ENCODE measurements at regions not wholly inside any gene's neighbourhood (a gene's known extent, or its start where the extent isn't known, plus 50 kb on each side); places are given as distances from the start of the nearest gene placed in this dataset.

DNA sequence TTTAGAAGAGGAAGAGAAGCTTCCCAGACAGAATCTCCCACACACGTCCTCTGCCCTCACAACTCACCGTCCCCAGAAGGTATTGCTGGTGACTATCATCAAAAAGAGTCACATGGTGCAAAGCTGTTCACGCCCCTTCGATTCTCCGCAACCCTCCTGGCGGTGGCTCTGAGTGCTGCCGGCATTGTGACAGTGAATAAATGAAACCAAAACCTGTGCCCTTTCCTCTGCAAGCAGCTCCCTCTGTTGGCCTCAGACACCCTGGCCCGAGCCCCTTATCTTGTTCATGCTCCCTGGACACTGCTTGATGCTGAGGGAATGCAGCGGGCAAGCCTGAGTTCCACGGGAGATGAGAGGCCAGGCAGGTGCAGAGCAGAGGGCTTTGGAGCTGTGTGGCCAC is 510.3 kb downstream of the NPHP4 start:
- no peak for DNase-seq (ENCODE audit: low read depth)
- H3K4me3 ChIP-seq (ENCODE audit: low read depth, low read length): no peak overlapping the region
- TF ChIP-seq, protein P1, sequence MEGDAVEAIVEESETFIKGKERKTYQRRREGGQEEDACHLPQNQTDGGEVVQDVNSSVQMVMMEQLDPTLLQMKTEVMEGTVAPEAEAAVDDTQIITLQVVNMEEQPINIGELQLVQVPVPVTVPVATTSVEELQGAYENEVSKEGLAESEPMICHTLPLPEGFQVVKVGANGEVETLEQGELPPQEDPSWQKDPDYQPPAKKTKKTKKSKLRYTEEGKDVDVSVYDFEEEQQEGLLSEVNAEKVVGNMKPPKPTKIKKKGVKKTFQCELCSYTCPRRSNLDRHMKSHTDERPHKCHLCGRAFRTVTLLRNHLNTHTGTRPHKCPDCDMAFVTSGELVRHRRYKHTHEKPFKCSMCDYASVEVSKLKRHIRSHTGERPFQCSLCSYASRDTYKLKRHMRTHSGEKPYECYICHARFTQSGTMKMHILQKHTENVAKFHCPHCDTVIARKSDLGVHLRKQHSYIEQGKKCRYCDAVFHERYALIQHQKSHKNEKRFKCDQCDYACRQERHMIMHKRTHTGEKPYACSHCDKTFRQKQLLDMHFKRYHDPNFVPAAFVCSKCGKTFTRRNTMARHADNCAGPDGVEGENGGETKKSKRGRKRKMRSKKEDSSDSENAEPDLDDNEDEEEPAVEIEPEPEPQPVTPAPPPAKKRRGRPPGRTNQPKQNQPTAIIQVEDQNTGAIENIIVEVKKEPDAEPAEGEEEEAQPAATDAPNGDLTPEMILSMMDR (conservative IDR thresholded peaks at IDR 0.05; ENCODE audit: low read depth, low read length): no peak

DNA sequence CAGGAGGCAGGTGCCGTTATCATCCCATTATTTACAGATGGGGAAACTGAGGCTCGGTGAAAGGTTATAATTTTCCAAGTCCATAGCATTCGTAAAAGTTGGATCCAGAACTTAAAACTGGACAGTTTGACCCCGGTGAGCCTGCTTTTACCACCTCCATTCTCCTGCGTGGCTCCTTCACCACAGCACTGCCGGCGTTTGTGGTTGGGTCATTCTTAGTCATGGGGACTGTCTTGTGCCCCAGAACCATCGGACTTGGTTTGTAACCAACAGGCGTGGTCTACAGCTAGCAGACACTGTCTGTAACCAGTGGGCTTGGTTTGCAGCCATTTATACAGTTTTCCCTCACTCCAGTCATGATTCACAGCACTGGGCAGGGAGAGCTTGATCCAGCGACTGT is 511.3 kb downstream of the NPHP4 start:
- TF ChIP-seq, protein P1 (conservative IDR thresholded peaks at IDR 0.05; ENCODE audit: low read depth, low read length): no peak
- no peak overlapping the region for H3K4me3 ChIP-seq (ENCODE audit: low read depth, low read length)
- DNase-seq (ENCODE audit: low read depth): no peak

DNA sequence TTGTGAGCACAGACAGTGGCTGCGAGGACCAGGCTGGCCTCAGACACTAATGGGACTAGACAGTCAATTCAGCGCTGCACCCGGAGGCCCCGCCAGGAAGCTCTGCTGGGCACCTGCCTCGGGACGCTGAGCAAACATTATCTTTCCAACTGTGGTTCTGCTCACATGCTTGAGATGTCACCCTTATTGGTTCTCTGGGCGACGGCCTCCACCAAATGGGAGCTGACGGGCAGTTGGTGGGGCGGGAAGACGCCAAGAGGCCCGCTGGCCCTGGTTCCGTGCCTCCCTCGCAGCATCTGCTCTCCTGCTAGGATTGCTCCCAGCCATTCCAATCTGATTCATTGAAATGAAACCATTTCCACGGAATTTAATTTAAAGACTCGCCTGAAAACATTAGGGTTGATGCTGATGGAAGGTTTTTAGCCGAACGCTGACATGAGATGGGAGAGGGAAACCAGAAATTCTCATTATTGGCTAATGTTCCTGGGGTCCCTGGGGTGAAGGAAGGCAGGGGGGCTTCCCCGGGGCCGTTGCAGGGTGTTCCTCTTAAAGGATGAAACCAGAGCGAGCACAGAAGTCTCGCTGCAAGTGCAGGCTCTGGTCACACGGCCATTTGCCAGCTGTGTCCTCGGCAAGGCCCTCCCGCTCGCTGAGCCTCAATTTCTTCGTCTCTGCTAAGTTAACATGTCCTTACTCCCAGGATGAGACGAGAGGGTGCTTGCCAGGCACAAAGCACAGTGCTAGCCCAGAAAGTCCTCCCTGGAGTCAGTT is 512.2 kb downstream of the NPHP4 start:
- TF ChIP-seq, protein P1 (conservative IDR thresholded peaks at IDR 0.05; ENCODE audit: low read depth, low read length): no peak
- no peak overlapping the region for H3K4me3 ChIP-seq (ENCODE audit: low read depth, low read length)
- DNase-seq (ENCODE audit: low read depth): no peak

DNA sequence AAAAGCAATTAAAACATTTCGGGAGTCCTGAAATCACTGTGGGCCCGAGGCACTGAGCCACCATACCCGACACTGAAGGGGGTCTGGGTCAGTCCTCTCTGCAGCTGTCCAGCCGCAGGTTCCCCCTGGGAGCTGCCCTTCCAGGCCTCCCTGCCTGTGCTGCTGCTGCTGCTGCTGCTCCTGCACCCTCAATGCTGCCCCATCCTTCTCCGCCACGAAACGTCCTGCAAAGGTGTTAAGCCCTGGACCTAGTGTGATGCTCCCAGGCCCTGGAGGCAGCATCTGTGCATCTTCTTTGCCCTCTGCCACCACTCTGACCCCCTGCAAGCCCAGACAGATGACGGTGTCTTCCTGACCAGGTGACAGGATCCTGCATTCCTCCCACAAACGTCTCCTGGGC is 513.3 kb downstream of the NPHP4 start:
- H3K4me3 ChIP-seq (ENCODE audit: low read depth, low read length): no peak overlapping the region
- no peak for DNase-seq (ENCODE audit: low read depth)
- TF ChIP-seq, protein P1 (conservative IDR thresholded peaks at IDR 0.05; ENCODE audit: low read depth, low read length): no peak

DNA sequence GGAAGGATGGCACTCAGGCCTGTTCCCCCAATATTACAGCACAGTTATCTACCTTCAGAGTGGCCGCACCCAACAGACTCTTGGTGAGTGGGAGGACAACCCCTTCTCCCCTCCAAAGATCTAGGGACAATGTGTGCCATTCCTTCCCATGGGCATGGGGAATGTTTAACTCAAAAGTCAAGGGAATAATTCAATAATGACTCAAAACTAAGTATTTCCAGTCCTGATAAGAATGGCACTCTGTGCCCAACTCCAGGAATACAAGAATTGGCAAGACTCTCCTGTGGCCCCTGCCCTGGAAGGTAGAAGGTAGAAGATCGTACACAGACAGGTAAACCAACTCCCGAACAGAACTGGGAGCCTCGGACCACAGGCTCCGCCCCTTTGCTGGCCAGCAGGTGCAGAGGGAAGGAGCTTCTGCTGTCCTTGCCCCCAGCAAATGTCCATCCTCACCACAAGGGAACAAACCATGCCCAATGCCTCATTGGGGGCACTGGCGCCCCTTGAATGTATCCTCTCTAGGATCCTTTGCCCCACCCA is 514.0 kb downstream of the NPHP4 start:
- no peak for DNase-seq (ENCODE audit: low read depth)
- H3K4me3 ChIP-seq (ENCODE audit: low read depth, low read length): no peak overlapping the region
- TF ChIP-seq, protein P1 (conservative IDR thresholded peaks at IDR 0.05; ENCODE audit: low read depth, low read length): no peak

DNA sequence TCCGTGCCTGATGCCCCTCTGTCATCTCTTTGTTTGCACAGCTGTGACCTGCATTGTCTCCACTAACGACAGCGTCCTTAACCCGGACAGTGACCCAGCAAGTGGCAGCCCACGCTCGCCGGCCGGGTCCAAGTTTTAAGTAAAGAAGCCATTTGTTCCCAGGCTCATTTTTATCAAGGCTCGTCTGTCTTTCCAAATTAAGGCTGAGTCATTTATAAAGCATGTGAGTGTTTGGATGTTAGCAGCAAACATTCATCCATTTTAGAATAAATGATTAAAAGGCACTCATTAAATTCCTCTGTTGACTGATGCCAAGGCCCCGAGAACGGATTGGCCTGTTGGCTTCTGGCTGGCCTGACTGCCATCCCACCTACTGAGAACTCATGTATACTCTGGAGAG is 514.5 kb downstream of the NPHP4 start:
- H3K4me3 ChIP-seq (ENCODE audit: low read depth, low read length): no peak overlapping the region
- DNase-seq (ENCODE audit: low read depth): no peak
- TF ChIP-seq, protein P1 (conservative IDR thresholded peaks at IDR 0.05; ENCODE audit: low read depth, low read length): no peak

DNA sequence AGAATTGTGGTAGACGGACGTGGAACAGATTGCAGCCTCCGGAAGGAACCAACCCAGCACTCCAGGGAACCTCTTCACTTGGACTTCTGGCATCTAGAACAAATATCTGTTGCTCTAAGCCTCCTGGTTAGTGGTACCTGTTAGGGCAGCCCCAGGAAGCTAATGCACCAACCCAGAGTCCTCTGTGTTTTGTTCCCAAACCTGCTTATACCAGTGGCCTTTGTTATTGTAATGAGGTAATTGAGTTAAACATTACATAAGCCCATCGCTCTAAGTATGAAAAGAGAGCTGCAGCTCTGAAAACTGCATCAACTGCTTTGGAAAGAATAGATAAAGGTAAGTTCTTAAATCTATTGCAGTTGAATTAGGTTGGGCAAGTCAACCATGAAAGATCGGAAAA is 516.7 kb downstream of the NPHP4 start:
- TF ChIP-seq, protein P1 (conservative IDR thresholded peaks at IDR 0.05; ENCODE audit: low read depth, low read length): no peak
- no peak for DNase-seq (ENCODE audit: low read depth)
- no peak overlapping the region for H3K4me3 ChIP-seq (ENCODE audit: low read depth, low read length)
